GM12878 (cell line): ENCODE measurements at regions not wholly inside any gene's neighbourhood (a gene's known extent, or its start where the extent isn't known, plus 50 kb on each side); places are given as distances from the start of the nearest gene placed in this dataset.

Experiments
- ATAC-seq: fragments of 200-7000 bp; cut with Tn5 transposase; 3 replicates; pipeline ENCODE4 v1.9.1; 2020; ENCODE audit warnings: mild to moderate bottlenecking, moderate library complexity
- BruUV-seq: library from RNA; stranded (reverse); fragments of 400-500 nt; replicated peaks from 2 replicates; lab custom pipeline; 2021; lab: Mats Ljungman, UMichigan
- CTCF ChIA-PET: fragments of 300-600 bp; sonication (Branson Sonifier 250); formaldehyde crosslinking; extraction: SDS; loops from one replicate; lab custom pipeline; 2021; ENCODE audit warnings: inconsistent platforms; lab: Yijun Ruan, JAX
- POLR2A ChIA-PET: fragments of 350-600 bp; formaldehyde crosslinking; extraction: SDS; loops from one replicate; lab custom pipeline; 2021; ENCODE audit warnings: inconsistent platforms; lab: Charles Lee
- RAD21 ChIA-PET: fragments of 300-600 bp; sonication (Branson Sonifier 250); formaldehyde crosslinking; loops from one replicate; lab custom pipeline; 2023; ENCODE audit warnings: antibody characterized with exemption; ENCODE audit not compliant: unreplicated experiment; lab: Charles Lee
- SMC1A ChIA-PET: fragments of 300-600 bp; sonication (Branson Sonifier 250); formaldehyde crosslinking; loops from one replicate; lab custom pipeline; 2023; ENCODE audit not compliant: unreplicated experiment, uncharacterized antibody; lab: Charles Lee
- DNase-seq: peaks from one replicate; pipeline ENCODE4 v3.0.0-alpha.2; 2011; ENCODE audit warnings: low read depth, low spot score
- FAIRE-seq: peaks from 3 replicates; lab custom pipeline; 2011; peaks lifted over from hg19 to GRCh38; lab: Jason Lieb, UNC
- H2AFZ ChIP-seq: 2 replicates; pipeline ENCODE4 v1.6.0; 2011; ENCODE audit warnings: low read depth, low read length, control low read depth; ENCODE audit not compliant: control insufficient read depth
- H3K27ac ChIP-seq: 2 replicates; pipeline ENCODE4 v1.5.1; 2011; ENCODE audit warnings: control low read depth; ENCODE audit not compliant: control insufficient read depth, insufficient read depth
- H3K27me3 ChIP-seq, 2 experiments: replicated peaks in 1 of 2; 2 replicates each; pipeline versions ENCODE4 v1.6.0 to v1.6.1; 2011; ENCODE audit warnings: low read length in 1 of 2; ENCODE audit not compliant: control insufficient read depth in 2 of 2, insufficient read depth in 2 of 2
- H3K36me3 ChIP-seq, 2 experiments: 2 replicates each; pipeline ENCODE4 v1.5.1; 2011; ENCODE audit warnings: low read length in 1 of 2; ENCODE audit not compliant: control insufficient read depth in 2 of 2, insufficient read depth in 2 of 2
- H3K4me1 ChIP-seq: 2 replicates; pipeline ENCODE4 v1.6.1; 2011; ENCODE audit warnings: mild to moderate bottlenecking, low read length, moderate library complexity, mixed read lengths; ENCODE audit not compliant: control insufficient read depth, insufficient read depth
- H3K4me2 ChIP-seq: 2 replicates; pipeline ENCODE4 v1.6.0; 2011; ENCODE audit warnings: control low read depth; ENCODE audit not compliant: control insufficient read depth, insufficient read depth
- H3K4me3 ChIP-seq: fragments of 200-600 bp; sonication (generic); 2 replicates; pipeline ENCODE4 v1.5.1; 2016
- H3K79me2 ChIP-seq: 2 replicates; pipeline ENCODE4 v1.6.0; 2011; ENCODE audit warnings: low read length; ENCODE audit not compliant: control insufficient read depth, insufficient read depth
- H3K9ac ChIP-seq: 2 replicates; pipeline ENCODE4 v1.8.0; 2011; ENCODE audit warnings: low read length, control low read depth, mixed read lengths; ENCODE audit not compliant: control insufficient read depth, insufficient read depth
- H3K9me3 ChIP-seq: replicated peaks from 3 replicates; pipeline ENCODE4 v1.5.1; 2011; ENCODE audit warnings: mild to moderate bottlenecking, low read length; ENCODE audit not compliant: control insufficient read depth, insufficient read depth
- H4K20me1 ChIP-seq: 2 replicates; pipeline ENCODE4 v1.6.0; 2011; ENCODE audit not compliant: control insufficient read depth, insufficient read depth
- ATF2 ChIP-seq: IDR thresholded peaks from 2 replicates; pipeline ENCODE4 v1.6.1; 2012; ENCODE audit warnings: low read length, inconsistent platforms
- BACH1 ChIP-seq: fragments of 450-650 bp; IDR thresholded peaks from 2 replicates; pipeline ENCODE4 v1.6.1; 2017; ENCODE audit warnings: mild to moderate bottlenecking, borderline replicate concordance
- CBFB ChIP-seq: IDR thresholded peaks from 2 replicates; pipeline ENCODE4 v1.6.1; 2016; ENCODE audit warnings: antibody characterized with exemption, low read depth
- CBX3 ChIP-seq: fragments of 200-600 bp; sonication (generic); IDR thresholded peaks from 2 replicates; pipeline ENCODE4 v1.6.1; 2016; ENCODE audit warnings: low read depth, borderline replicate concordance
- CREB1 ChIP-seq: IDR thresholded peaks from 2 replicates; pipeline ENCODE4 v1.6.1; 2012; ENCODE audit warnings: low read depth, mild to moderate bottlenecking, inconsistent platforms
- FOXM1 ChIP-seq: IDR thresholded peaks from 2 replicates; pipeline ENCODE4 v1.6.1; 2012; ENCODE audit warnings: low read depth, mild to moderate bottlenecking, inconsistent platforms, low read length, moderate library complexity
- GATAD2B ChIP-seq: fragments of 450-650 bp; conservative IDR thresholded peaks from 2 replicates; pipeline ENCODE4 v1.6.1; 2017; ENCODE audit warnings: low read depth, mild to moderate bottlenecking, moderate library complexity
- HSF1 ChIP-seq: fragments of 150-350 bp; IDR thresholded peaks from 2 replicates; pipeline ENCODE4 v1.6.1; 2014; ENCODE audit warnings: mild to moderate bottlenecking, low read depth, low read length
- KLF5 ChIP-seq: fragments of 450-650 bp; IDR thresholded peaks from 2 replicates; pipeline ENCODE4 v1.6.1; 2014; ENCODE audit warnings: mild to moderate bottlenecking; ENCODE audit not compliant: partially characterized antibody
- PKNOX1 ChIP-seq: fragments of 450-650 bp; IDR thresholded peaks from 2 replicates; pipeline ENCODE4 v1.6.1; 2016; ENCODE audit warnings: mild to moderate bottlenecking
- RAD21 ChIP-seq: IDR thresholded peaks from 2 replicates; pipeline ENCODE4 v1.6.1; 2011; ENCODE audit warnings: mild to moderate bottlenecking, low read depth, low read length, moderate library complexity; ENCODE audit not compliant: insufficient read depth
- SKIL ChIP-seq: fragments of 450-650 bp; IDR thresholded peaks from 2 replicates; pipeline ENCODE4 v1.6.1; 2017; ENCODE audit warnings: mild to moderate bottlenecking, low read depth, inconsistent platforms; ENCODE audit not compliant: poor library complexity, severe bottlenecking
- SMARCA5 ChIP-seq: fragments of 450-650 bp; IDR thresholded peaks from 2 replicates; pipeline ENCODE4 v1.6.1; 2017; ENCODE audit warnings: mild to moderate bottlenecking
- SPI1 ChIP-seq: IDR thresholded peaks from 2 replicates; pipeline ENCODE4 v1.6.1; 2011; ENCODE audit warnings: low read depth, mild to moderate bottlenecking, low read length, moderate library complexity, borderline replicate concordance; ENCODE audit not compliant: insufficient read depth
- TCF12 ChIP-seq: IDR thresholded peaks from 2 replicates; pipeline ENCODE4 v1.6.1; 2011; ENCODE audit warnings: low read depth, mild to moderate bottlenecking, low read length
- YY1 ChIP-seq: IDR thresholded peaks from 2 replicates; pipeline ENCODE4 v1.6.1; 2011; ENCODE audit warnings: low read depth, mild to moderate bottlenecking, low read length
- ZNF24 ChIP-seq: fragments of 450-650 bp; IDR thresholded peaks from 2 replicates; pipeline ENCODE4 v1.6.1; 2017; ENCODE audit warnings: antibody characterized with exemption, mild to moderate bottlenecking
- WGBS: methylation state at CpG from one replicate; pipeline ENCODE4 v1.1.6; 2016; ENCODE audit warnings: low lambda C conversion rate; ENCODE audit not compliant: insufficient replicate concordance, insufficient coverage; ENCODE audit errors: missing lambda C conversion rate; 5-methylcytosine and 5-hydroxymethylcytosine counted together
- in situ Hi-C: fragments of 300-500 bp; cut with MboI; formaldehyde crosslinking; loops from 9 replicates; pipeline ENCODE4 v1.14.3; 2018; ENCODE audit warnings: mixed read lengths
- intact Hi-C: fragments of 100-400 bp; cut with micrococcal nuclease; formaldehyde crosslinking; loops from one replicate; pipeline ENCODE4 v1.14.2; 2022; ENCODE audit not compliant: unreplicated experiment

GRCh38 chr13:42715909-42716308 lies 65.5 kb upstream of the FAM216B start:
- H3K27me3 ChIP-seq = peaks cover 0 to 4% of the 10 kb centered on the region in 2 experiments; a peak in 1 of 4 replicates
- no peak for FAIRE-seq
- H3K27ac ChIP-seq = no peak overlapping the region
- TF ChIP-seq CBFB = no peak
- no peak for TF ChIP-seq BACH1
- TF ChIP-seq GATAD2B = no peak
- no peak for TF ChIP-seq ZNF24
- TF ChIP-seq PKNOX1 = no peak
- no peak for TF ChIP-seq FOXM1
- TF ChIP-seq TCF12 = no peak
- TF ChIP-seq SMARCA5 = no peak
- TF ChIP-seq SKIL = no peak
- no peak for TF ChIP-seq CREB1
- no peak for TF ChIP-seq SPI1
- TF ChIP-seq CBX3 = no peak
- TF ChIP-seq YY1 = no peak
- no peak for TF ChIP-seq ATF2
- no peak for TF ChIP-seq RAD21
- TF ChIP-seq HSF1 = no peak
- TF ChIP-seq KLF5 = no peak
- ATAC-seq = no peak
- no peak overlapping the region for H3K9ac ChIP-seq
- in situ Hi-C loops = no loop called here
- no peak overlapping the region for H3K4me2 ChIP-seq
- 32% methylated on average over 3 of the region's 3 CpGs for WGBS
- H2AFZ ChIP-seq = no peak overlapping the region
- H3K79me2 ChIP-seq = no peaks in the 10 kb centered on the region
- H4K20me1 ChIP-seq = no peaks in the 10 kb centered on the region
- no peak for DNase-seq
- H3K4me1 ChIP-seq = 0 out of 2 replicates have a peak, but pooled peaks cover 3% of the 10 kb centered on the region
- H3K4me3 ChIP-seq = no peak overlapping the region
- ChIA-PET POLR2A (no interaction called here), SMC1A (no interaction called here), RAD21 (no interaction called here), CTCF (no interaction called here)
- BruUV-seq = no TSS peak
- intact Hi-C loops = no loop called here
- no peaks in the 10 kb centered on the region for H3K9me3 ChIP-seq
- no peaks in the 10 kb centered on the region for H3K36me3 ChIP-seq
